Neuronal stem cell (in vitro differentiated cells): ENCODE measurements at regions not wholly inside any gene's neighbourhood (a gene's known extent, or its start where the extent isn't known, plus 50 kb on each side); places are given as distances from the start of the nearest gene placed in this dataset.

Experiments used
- DNase-seq: peaks from one replicate; pipeline ENCODE4 v3.0.0-alpha.2; 2013; ENCODE audit warnings: low spot score
- H2AFZ ChIP-seq: one replicate; pipeline ENCODE4 v1.6.1; 2013; ENCODE audit warnings: mild to moderate bottlenecking, low read length, inconsistent platforms
- H2AK5ac ChIP-seq: 2 replicates; pipeline ENCODE4 v1.6.1; 2013; ENCODE audit warnings: low read depth, mild to moderate bottlenecking, inconsistent platforms, low read length, moderate library complexity, mixed read lengths
- H2BK120ac ChIP-seq: 2 replicates; pipeline ENCODE4 v1.6.1; 2013; ENCODE audit warnings: low read depth, mild to moderate bottlenecking, inconsistent platforms, low read length, moderate library complexity, mixed read lengths
- H2BK12ac ChIP-seq: one replicate; pipeline ENCODE4 v1.6.1; 2013; ENCODE audit warnings: low read length, inconsistent platforms
- H2BK15ac ChIP-seq: 2 replicates; pipeline ENCODE4 v1.6.1; 2013; ENCODE audit warnings: mild to moderate bottlenecking, low read length, inconsistent platforms, mixed read lengths
- H2BK5ac ChIP-seq: one replicate; pipeline ENCODE4 v1.6.1; 2013; ENCODE audit warnings: inconsistent platforms, mild to moderate bottlenecking, low read length, moderate library complexity
- H3K14ac ChIP-seq: one replicate; pipeline ENCODE4 v1.6.1; 2013; ENCODE audit warnings: low read length, inconsistent platforms
- H3K18ac ChIP-seq: 2 replicates; pipeline ENCODE4 v1.6.1; 2013; ENCODE audit warnings: low read length, inconsistent platforms
- H3K23ac ChIP-seq: 2 replicates; pipeline ENCODE4 v1.6.1; 2013; ENCODE audit warnings: low read depth, mild to moderate bottlenecking, mixed read lengths, low read length, inconsistent platforms; ENCODE audit not compliant: poor library complexity
- H3K27ac ChIP-seq: replicated peaks from 3 replicates; pipeline ENCODE4 v1.5.1; 2013; ENCODE audit warnings: low read length, inconsistent platforms
- H3K27me3 ChIP-seq, 3 experiments: 2 replicates each; pipeline ENCODE4 v1.6.1; 2013; ENCODE audit warnings: low read length in 3 of 3, mild to moderate bottlenecking in 2 of 3, inconsistent platforms in 1 of 3, low read depth in 1 of 3, mixed read lengths in 1 of 3, moderate library complexity in 1 of 3; ENCODE audit not compliant: control insufficient read depth in 3 of 3, insufficient read depth in 3 of 3
- H3K36me3 ChIP-seq, 2 donors: replicated peaks in 1 of 2; 2 replicates each; pipeline ENCODE4 v1.6.1; 2013; ENCODE audit warnings: low read length in 2 of 2; ENCODE audit not compliant: control insufficient read depth in 2 of 2, insufficient read depth in 2 of 2
- H3K4ac ChIP-seq: 2 replicates; pipeline ENCODE4 v1.6.1; 2013; ENCODE audit warnings: inconsistent platforms, mild to moderate bottlenecking, low read length, moderate library complexity
- H3K4me1 ChIP-seq, 2 donors: 1 replicate in 1 of 2; 2 replicates in 1 of 2; pipeline ENCODE4 v1.6.1; 2013; ENCODE audit warnings: low read length in 2 of 2, low read depth in 1 of 2; ENCODE audit not compliant: control insufficient read depth in 2 of 2, insufficient read depth in 1 of 2
- H3K4me2 ChIP-seq: one replicate; pipeline ENCODE4 v1.6.1; 2013; ENCODE audit warnings: mild to moderate bottlenecking, low read length, inconsistent platforms; ENCODE audit not compliant: insufficient read depth, poor library complexity, severe bottlenecking
- H3K4me3 ChIP-seq, 2 donors: 2 replicates each; pipeline ENCODE4 v1.5.1; 2013; ENCODE audit warnings: low read length in 2 of 2, mild to moderate bottlenecking in 2 of 2, inconsistent platforms in 1 of 2, moderate library complexity in 1 of 2
- H3K79me1 ChIP-seq: one replicate; pipeline ENCODE4 v1.6.1; 2013; ENCODE audit warnings: low read depth, mild to moderate bottlenecking, inconsistent platforms, low read length, moderate library complexity
- H3K9ac ChIP-seq: one replicate; pipeline ENCODE4 v1.6.1; 2013; ENCODE audit warnings: mild to moderate bottlenecking, low read depth, low read length, inconsistent platforms; ENCODE audit not compliant: poor library complexity
- H3K9me3 ChIP-seq, 2 donors: replicated peaks in 1 of 2; 2 replicates each; pipeline versions ENCODE3 to v1.6.1; 2013; ENCODE audit warnings: low read length in 2 of 2, mild to moderate bottlenecking in 2 of 2, inconsistent platforms in 1 of 2, low read depth in 1 of 2, mixed read lengths in 1 of 2, moderate library complexity in 1 of 2; ENCODE audit not compliant: control insufficient read depth in 2 of 2, insufficient read depth in 1 of 2
- H4K8ac ChIP-seq: one replicate; pipeline ENCODE4 v1.6.1; 2013; ENCODE audit warnings: low read depth, mild to moderate bottlenecking, inconsistent platforms, low read length, moderate library complexity
- H4K91ac ChIP-seq: one replicate; pipeline ENCODE4 v1.6.1; 2013; ENCODE audit warnings: low read length, low read depth, mild to moderate bottlenecking, inconsistent platforms; ENCODE audit not compliant: poor library complexity
- WGBS, 2 donors: extraction: QIAGEN DNeasy Blood & Tissue Kit; methylation state at CpG; one replicate each; pipeline ENCODE4 v1.1.7; 2013; ENCODE audit warnings: missing lambda C conversion rate in 2 of 2, mixed read lengths in 1 of 2; ENCODE audit not compliant: insufficient read length in 2 of 2, insufficient replicate concordance in 1 of 2; ENCODE audit errors: extremely low coverage in 2 of 2; 5-methylcytosine and 5-hydroxymethylcytosine counted together

DNA sequence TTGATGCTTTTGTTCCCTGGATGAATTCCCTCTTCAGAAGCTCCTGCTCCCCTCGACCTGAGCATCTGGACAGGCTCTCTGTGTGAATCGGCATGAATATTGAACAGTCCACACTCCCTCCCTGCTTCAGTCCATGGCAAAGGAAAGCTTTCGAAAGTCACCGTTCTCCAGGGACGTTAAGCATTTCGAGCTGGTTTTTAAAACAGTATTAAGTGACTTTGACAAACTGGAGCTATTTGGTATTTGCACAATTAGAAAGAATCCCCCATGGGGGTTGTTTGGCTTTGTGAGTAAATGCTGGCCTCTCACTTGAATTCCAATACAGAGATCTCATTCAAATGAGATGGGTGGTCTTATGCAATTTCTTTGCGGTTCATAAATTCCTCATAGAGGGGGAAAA is 85.3 kb upstream of the TIAM2 start:
- Histone ChIP-seq H3K4me3 (no peak overlapping the region), H3K27ac (peak overlapping the region; percentile 74)

DNA sequence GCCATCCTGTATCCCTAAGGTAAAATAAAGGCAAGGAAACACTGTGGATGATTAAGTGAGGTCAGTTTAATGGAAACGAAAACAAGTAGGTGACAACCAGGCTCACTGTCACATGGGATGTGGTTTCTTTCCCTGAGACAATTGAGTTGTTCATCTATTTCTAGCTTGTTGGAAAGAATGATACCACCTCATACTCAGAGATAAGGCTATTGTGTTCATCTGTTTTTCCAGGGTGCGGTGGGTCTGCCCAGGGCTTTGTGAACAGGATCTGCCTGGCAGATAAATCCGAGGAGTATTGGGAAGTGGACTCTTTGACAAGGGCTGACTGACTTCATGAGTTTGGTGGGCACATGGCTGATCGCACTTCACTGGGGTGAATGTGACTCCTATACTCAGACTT is 80.8 kb upstream of the TIAM2 start:
- H3K9ac ChIP-seq, result no peak overlapping the region
- no peak overlapping the region for H4K91ac ChIP-seq
- no peak overlapping the region for H3K4me2 ChIP-seq
- peaks cover 2 to 15% of the 10 kb centered on the region in 2 donors for H3K4me1 ChIP-seq
- no peak overlapping the region for H4K8ac ChIP-seq
- no CpG with 5 or more reads among the region's 4 CpGs for WGBS, 2 donors
- H3K36me3 ChIP-seq, result peaks cover 3% of the 10 kb centered on the region in 2 donors
- no peak overlapping the region for H2AFZ ChIP-seq
- no peak overlapping the region for H2BK5ac ChIP-seq
- H3K4me3 ChIP-seq, result no peak overlapping the region
- H2BK15ac ChIP-seq, result no peak overlapping the region
- DNase-seq, result no peak
- no peak overlapping the region for H3K14ac ChIP-seq
- no peaks in the 10 kb centered on the region for H3K9me3 ChIP-seq
- H3K4ac ChIP-seq, result no peak overlapping the region
- no peak overlapping the region for H2BK120ac ChIP-seq
- H3K27me3 ChIP-seq, result no peaks in the 10 kb centered on the region
- no peak overlapping the region for H3K23ac ChIP-seq
- no peak overlapping the region for H3K18ac ChIP-seq
- H2BK12ac ChIP-seq, result no peak overlapping the region
- no peak overlapping the region for H3K27ac ChIP-seq
- H2AK5ac ChIP-seq, result no peak overlapping the region
- H3K79me1 ChIP-seq, result no peaks in the 10 kb centered on the region

More for the DNA sequence above, 85.3 kb upstream of the TIAM2 start:
- Histone ChIP-seq H3K4me2 (no peak overlapping the region), H3K27me3 (no peaks in the 10 kb centered on the region), H2BK15ac (no peak overlapping the region), H3K9me3 (no peaks in the 10 kb centered on the region), H2BK12ac (no peak overlapping the region), H3K23ac (no peak overlapping the region), H3K79me1 (no peaks in the 10 kb centered on the region), H2AFZ (no peak overlapping the region), H4K91ac (no peak overlapping the region), H3K4me1 (peaks cover 2 to 27% of the 10 kb centered on the region in 2 donors), H3K36me3 (peaks cover 1 to 16% of the 10 kb centered on the region in 2 donors), H2BK5ac (no peak overlapping the region), H2AK5ac (no peak overlapping the region), H3K9ac (no peak overlapping the region), H4K8ac (no peak overlapping the region), H3K14ac (no peak overlapping the region), H2BK120ac (no peak overlapping the region), H3K4ac (no peak overlapping the region), H3K18ac (no peak overlapping the region)
- peak; percentile 48 for DNase-seq
- WGBS, 2 donors, result no CpG with 5 or more reads among the region's 7 CpGs

DNA sequence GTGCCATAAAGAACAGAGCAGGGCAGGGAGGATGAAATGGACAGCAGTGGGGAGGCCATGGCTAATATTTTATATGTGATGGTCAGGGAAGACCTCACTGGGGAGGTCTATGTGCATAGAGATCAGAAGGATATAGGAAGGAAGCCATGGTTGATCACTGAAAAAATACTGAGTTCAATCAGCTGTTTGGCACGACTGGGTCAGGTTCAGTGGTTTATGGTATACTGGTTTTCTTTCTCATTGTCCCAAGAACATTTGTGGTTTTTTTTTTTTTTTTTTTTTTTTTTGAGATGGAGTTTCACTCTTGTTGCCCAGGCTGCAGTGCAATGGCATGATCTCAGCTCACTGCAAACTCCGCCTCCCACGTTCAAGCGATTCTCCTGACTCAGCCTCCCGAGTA is 78.3 kb upstream of the TIAM2 start:
- H3K36me3 ChIP-seq, result peaks cover 3% of the 10 kb centered on the region in 2 donors

DNA sequence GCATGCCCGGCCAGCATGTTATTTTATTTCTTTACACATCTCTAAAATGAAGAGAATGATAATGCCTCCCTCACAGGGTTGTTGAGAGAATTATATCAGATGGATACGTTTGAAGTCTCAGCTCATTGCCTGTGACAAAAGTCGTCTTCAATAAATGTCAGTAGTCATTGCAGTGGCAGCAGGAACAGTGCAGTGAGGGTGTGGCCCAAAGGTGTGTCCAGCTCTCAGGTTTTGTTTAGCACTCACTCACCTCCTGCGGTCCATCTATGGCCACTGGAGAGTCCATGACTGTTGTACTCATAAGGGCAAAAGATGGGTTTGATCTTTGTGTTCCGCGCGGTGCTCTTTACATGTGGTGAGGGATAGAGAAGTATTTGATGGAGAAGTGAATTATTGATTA is 77.2 kb upstream of the TIAM2 start:
- Histone ChIP-seq H2BK120ac (no peak overlapping the region), H3K4me3 (no peak overlapping the region), H3K18ac (no peak overlapping the region), H2BK5ac (no peak overlapping the region), H3K27me3 (no peaks in the 10 kb centered on the region), H2AFZ (no peak overlapping the region), H3K79me1 (no peaks in the 10 kb centered on the region), H3K27ac (no peak overlapping the region), H3K36me3 (peaks cover 0 to 1% of the 10 kb centered on the region in 2 donors), H3K4ac (no peak overlapping the region), H3K4me1 (no peaks in the 10 kb centered on the region), H3K9me3 (no peaks in the 10 kb centered on the region), H3K14ac (no peak overlapping the region), H2BK12ac (no peak overlapping the region), H3K9ac (no peak overlapping the region), H2AK5ac (no peak overlapping the region), H4K91ac (no peak overlapping the region), H4K8ac (no peak overlapping the region), H3K23ac (no peak overlapping the region), H3K4me2 (no peak overlapping the region), H2BK15ac (no peak overlapping the region)
- DNase-seq, result no peak
- WGBS, 2 donors, result 100% methylated on average over 3 of the region's 7 CpGs; no CpG with 5 or more reads in 1 of the 2 donors

More for the DNA sequence above, 78.3 kb upstream of the TIAM2 start:
- H2AK5ac ChIP-seq, result no peak overlapping the region
- no peak overlapping the region for H3K14ac ChIP-seq
- no peak overlapping the region for H2BK5ac ChIP-seq
- no CpG with 5 or more reads among the region's 5 CpGs for WGBS, 2 donors
- DNase-seq, result no peak
- no peaks in the 10 kb centered on the region for H3K27me3 ChIP-seq
- H2BK15ac ChIP-seq, result no peak overlapping the region
- no peak overlapping the region for H3K9ac ChIP-seq
- no peak overlapping the region for H2BK12ac ChIP-seq
- no peak overlapping the region for H2AFZ ChIP-seq
- no peak overlapping the region for H2BK120ac ChIP-seq
- no peak overlapping the region for H3K4me3 ChIP-seq
- H3K4me1 ChIP-seq, result no peaks in the 10 kb centered on the region
- H3K9me3 ChIP-seq, result no peaks in the 10 kb centered on the region
- no peak overlapping the region for H3K23ac ChIP-seq
- H3K27ac ChIP-seq, result no peak overlapping the region
- H4K91ac ChIP-seq, result no peak overlapping the region
- no peak overlapping the region for H3K18ac ChIP-seq
- H3K4me2 ChIP-seq, result no peak overlapping the region
- H4K8ac ChIP-seq, result no peak overlapping the region
- no peak overlapping the region for H3K4ac ChIP-seq
- H3K79me1 ChIP-seq, result no peaks in the 10 kb centered on the region
